HEK293 (cell line): ENCODE measurements at regions not wholly inside any gene's neighbourhood (a gene's known extent, or its start where the extent isn't known, plus 50 kb on each side); places are given as distances from the start of the nearest gene placed in this dataset.

Source experiments
- CTCF ChIA-PET: fragments of 350-600 bp; formaldehyde crosslinking; extraction: SDS; loops from one replicate; lab custom pipeline; 2021; ENCODE audit warnings: antibody characterized with exemption; lab: Yijun Ruan, JAX
- POLR2A ChIA-PET: fragments of 300-600 bp; formaldehyde crosslinking; extraction: SDS; loops from one replicate; lab custom pipeline; 2020; ENCODE audit warnings: antibody characterized with exemption, inconsistent platforms; lab: Yijun Ruan, JAX
- H3K27ac ChIP-seq: fragments of 200-500 bp; sonication (Bioruptor generic); 2 replicates; pipeline ENCODE4 v1.5.1; 2014; ENCODE audit warnings: low read depth, low read length, control low read depth, inconsistent platforms; ENCODE audit errors: extremely low read depth
- H3K36me3 ChIP-seq, 2 experiments: fragments of 200-500 bp in 1 of 2; sonication (Bioruptor generic) in 1 of 2; 1 replicate in 1 of 2; 2 replicates in 1 of 2; pipeline ENCODE4 v1.5.1; 2014 to 2017; ENCODE audit warnings: inconsistent platforms in 2 of 2, low read length in 2 of 2; ENCODE audit not compliant: control insufficient read depth in 2 of 2, insufficient read depth in 1 of 2
- H3K4me1 ChIP-seq: fragments of 200-500 bp; sonication (Bioruptor generic); 2 replicates; pipeline ENCODE4 v1.5.1; 2014; ENCODE audit warnings: mild to moderate bottlenecking, low read length, inconsistent platforms; ENCODE audit not compliant: control insufficient read depth, insufficient read depth
- H3K4me3 ChIP-seq: 2 replicates; pipeline ENCODE4 v1.5.1; 2011; ENCODE audit warnings: low read depth, mild to moderate bottlenecking, control low read depth, low read length, moderate library complexity
- H3K9me3 ChIP-seq: fragments of 200-500 bp; sonication (Bioruptor generic); 2 replicates; pipeline ENCODE4 v1.5.1; 2014; ENCODE audit warnings: low read depth, low read length, inconsistent platforms; ENCODE audit not compliant: control insufficient read depth, insufficient read depth
- EGR2 ChIP-seq: fragments of 450-650 bp; formaldehyde crosslinking; IDR thresholded peaks from 2 replicates; pipeline ENCODE4 v1.5.1; 2016; ENCODE audit warnings: low read depth, missing biosample characterization, missing genetic modification characterization
- FEZF1 ChIP-seq: fragments of 450-650 bp; formaldehyde crosslinking; IDR thresholded peaks from 2 replicates; pipeline ENCODE4 v1.5.1; 2016; ENCODE audit warnings: missing biosample characterization, missing genetic modification characterization
- GLI2 ChIP-seq: fragments of 450-650 bp; formaldehyde crosslinking; IDR thresholded peaks from 2 replicates; pipeline ENCODE4; 2017; ENCODE audit warnings: missing biosample characterization, missing genetic modification characterization, low read depth, borderline replicate concordance
- KLF16 ChIP-seq: fragments of 450-650 bp; formaldehyde crosslinking; IDR thresholded peaks from 2 replicates; pipeline ENCODE4 v1.5.1; 2017; ENCODE audit warnings: missing biosample characterization, missing genetic modification characterization
- RBAK ChIP-seq: fragments of 450-650 bp; formaldehyde crosslinking; IDR thresholded peaks from 2 replicates; pipeline ENCODE4 v1.5.1; 2016; ENCODE audit warnings: missing biosample characterization, missing genetic modification characterization
- SALL2 ChIP-seq: fragments of 450-650 bp; formaldehyde crosslinking; IDR thresholded peaks from 2 replicates; pipeline ENCODE4 v1.5.0; 2017; ENCODE audit warnings: missing biosample characterization, mild to moderate bottlenecking, missing genetic modification characterization, borderline replicate concordance
- ZBTB21 ChIP-seq: fragments of 450-650 bp; formaldehyde crosslinking; IDR thresholded peaks from 2 replicates; pipeline ENCODE4 v1.5.1; 2017; ENCODE audit warnings: missing biosample characterization, missing genetic modification characterization
- ZBTB8A ChIP-seq: fragments of 450-650 bp; formaldehyde crosslinking; IDR thresholded peaks from 2 replicates; pipeline ENCODE4 v1.5.1; 2016; ENCODE audit warnings: missing biosample characterization, missing genetic modification characterization
- ZFP37 ChIP-seq: fragments of 450-650 bp; formaldehyde crosslinking; IDR thresholded peaks from 2 replicates; pipeline ENCODE4 v1.5.1; 2016; ENCODE audit warnings: missing biosample characterization, missing genetic modification characterization
- ZNF112 ChIP-seq: fragments of 450-650 bp; formaldehyde crosslinking; IDR thresholded peaks from 2 replicates; pipeline ENCODE4 v1.5.0; 2017; ENCODE audit warnings: missing biosample characterization, missing genetic modification characterization
- ZNF138 ChIP-seq: fragments of 450-650 bp; formaldehyde crosslinking; IDR thresholded peaks from 2 replicates; pipeline ENCODE4 v1.5.1; 2016; ENCODE audit warnings: missing biosample characterization, missing genetic modification characterization, borderline replicate concordance
- ZNF175 ChIP-seq: fragments of 450-650 bp; formaldehyde crosslinking; IDR thresholded peaks from 2 replicates; pipeline ENCODE4 v1.5.1; 2016; ENCODE audit warnings: missing biosample characterization, missing genetic modification characterization
- ZNF274 ChIP-seq, 2 experiments: fragments of 200-500 bp in 1 of 2; fragments of 450-650 bp in 1 of 2; sonication (Bioruptor generic) in 1 of 2; formaldehyde crosslinking in 1 of 2; IDR thresholded peaks; 2 replicates each; pipeline versions ENCODE4 v1.5.1 to v1.6.1; 2014 to 2016; ENCODE audit warnings: borderline replicate concordance in 1 of 2, inconsistent platforms in 1 of 2, low read length in 1 of 2, missing biosample characterization in 1 of 2, missing genetic modification characterization in 1 of 2
- ZNF350 ChIP-seq: fragments of 450-650 bp; formaldehyde crosslinking; IDR thresholded peaks from 2 replicates; pipeline ENCODE4 v1.5.0; 2017; ENCODE audit warnings: missing biosample characterization, mild to moderate bottlenecking, missing genetic modification characterization
- ZNF354C ChIP-seq: fragments of 450-650 bp; formaldehyde crosslinking; IDR thresholded peaks from 2 replicates; pipeline ENCODE4 v1.5.1; 2016; ENCODE audit warnings: missing biosample characterization, missing genetic modification characterization, low read depth, borderline replicate concordance
- ZNF426 ChIP-seq: fragments of 450-650 bp; formaldehyde crosslinking; IDR thresholded peaks from 2 replicates; pipeline ENCODE4 v1.5.1; 2017; ENCODE audit warnings: missing biosample characterization, missing genetic modification characterization, mild to moderate bottlenecking, inconsistent platforms, moderate library complexity
- ZNF518A ChIP-seq: fragments of 450-650 bp; formaldehyde crosslinking; conservative IDR thresholded peaks from 2 replicates; pipeline ENCODE4 v1.5.1; 2016; ENCODE audit warnings: low read depth, missing biosample characterization, missing genetic modification characterization
- ZNF561 ChIP-seq: fragments of 450-650 bp; IDR thresholded peaks from 2 replicates; pipeline ENCODE4 v1.5.1; 2018; ENCODE audit warnings: missing biosample characterization, missing genetic modification characterization, borderline replicate concordance
- ZNF610 ChIP-seq: fragments of 450-650 bp; formaldehyde crosslinking; IDR thresholded peaks from 2 replicates; pipeline ENCODE4 v1.5.1; 2016; ENCODE audit warnings: missing biosample characterization, missing genetic modification characterization, borderline replicate concordance
- ZNF701 ChIP-seq: fragments of 450-650 bp; formaldehyde crosslinking; IDR thresholded peaks from 2 replicates; pipeline ENCODE4 v1.5.1; 2016; ENCODE audit warnings: missing biosample characterization, missing genetic modification characterization
- ZNF777 ChIP-seq: fragments of 450-650 bp; formaldehyde crosslinking; IDR thresholded peaks from 2 replicates; pipeline ENCODE4 v1.5.1; 2017; ENCODE audit warnings: missing biosample characterization, missing genetic modification characterization, borderline replicate concordance
- ZSCAN30 ChIP-seq: fragments of 450-650 bp; IDR thresholded peaks from 2 replicates; pipeline ENCODE4 v1.5.1; 2018; ENCODE audit warnings: missing biosample characterization, mild to moderate bottlenecking, missing genetic modification characterization, moderate library complexity
- TF ChIP-seq, protein P1 (sequence below): fragments of 450-650 bp; formaldehyde crosslinking; IDR thresholded peaks from 2 replicates; pipeline ENCODE4 v1.5.1; 2016; ENCODE audit warnings: missing biosample characterization, missing genetic modification characterization, low read depth
- TF ChIP-seq, protein P2 (sequence below): fragments of 450-650 bp; formaldehyde crosslinking; IDR thresholded peaks from 2 replicates; pipeline ENCODE4 v1.5.1; 2017; ENCODE audit warnings: missing biosample characterization, missing genetic modification characterization

- CTCF ChIA-PET, result interaction anchor here (0.6 kb wide), 1 partner anchor 70 kb away, joined by 4 read pairs; no protein-coding TSS in a partner anchor
- TF ChIP-seq ZBTB21 (tag by site-specific recombination) (no peak), ZNF138 (tag by site-specific recombination) (no peak)
- TF ChIP-seq, protein P1, sequence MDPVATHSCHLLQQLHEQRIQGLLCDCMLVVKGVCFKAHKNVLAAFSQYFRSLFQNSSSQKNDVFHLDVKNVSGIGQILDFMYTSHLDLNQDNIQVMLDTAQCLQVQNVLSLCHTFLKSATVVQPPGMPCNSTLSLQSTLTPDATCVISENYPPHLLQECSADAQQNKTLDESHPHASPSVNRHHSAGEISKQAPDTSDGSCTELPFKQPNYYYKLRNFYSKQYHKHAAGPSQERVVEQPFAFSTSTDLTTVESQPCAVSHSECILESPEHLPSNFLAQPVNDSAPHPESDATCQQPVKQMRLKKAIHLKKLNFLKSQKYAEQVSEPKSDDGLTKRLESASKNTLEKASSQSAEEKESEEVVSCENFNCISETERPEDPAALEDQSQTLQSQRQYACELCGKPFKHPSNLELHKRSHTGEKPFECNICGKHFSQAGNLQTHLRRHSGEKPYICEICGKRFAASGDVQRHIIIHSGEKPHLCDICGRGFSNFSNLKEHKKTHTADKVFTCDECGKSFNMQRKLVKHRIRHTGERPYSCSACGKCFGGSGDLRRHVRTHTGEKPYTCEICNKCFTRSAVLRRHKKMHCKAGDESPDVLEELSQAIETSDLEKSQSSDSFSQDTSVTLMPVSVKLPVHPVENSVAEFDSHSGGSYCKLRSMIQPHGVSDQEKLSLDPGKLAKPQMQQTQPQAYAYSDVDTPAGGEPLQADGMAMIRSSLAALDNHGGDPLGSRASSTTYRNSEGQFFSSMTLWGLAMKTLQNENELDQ (tag by site-specific recombination), result no peak
- Histone ChIP-seq H3K36me3 (no peaks in the 10 kb centered on the region), H3K27ac (no peak overlapping the region), H3K9me3 (no peaks in the 10 kb centered on the region), H3K4me3 (no peak overlapping the region), H3K4me1 (no peaks in the 10 kb centered on the region)
- POLR2A ChIA-PET, result no interaction called here
Observed at GRCh38 chr5:114038756-114039155, 323.1 kb upstream of the KCNN2 start.

DNA sequence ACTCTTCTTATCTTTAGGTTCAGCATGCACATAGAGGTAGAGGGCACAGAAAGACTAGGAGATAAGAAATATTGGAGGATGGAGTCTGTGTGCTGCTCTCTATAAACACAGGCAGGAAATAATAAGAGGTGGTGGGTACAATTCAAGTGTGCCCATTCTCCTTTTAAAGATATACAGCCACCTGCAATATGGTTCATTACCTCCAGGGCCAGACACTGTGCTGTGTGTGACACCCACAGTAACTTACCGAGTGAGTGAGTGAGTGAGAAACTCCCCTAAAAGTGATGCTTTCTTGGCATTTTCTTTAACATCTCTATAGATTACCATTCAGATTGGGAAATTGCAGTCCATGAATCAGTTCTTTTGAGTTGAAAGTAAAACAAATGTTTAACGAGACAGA lies 311.8 kb upstream of the KCNN2 start:
- ChIA-PET POLR2A (no interaction called here), CTCF (no interaction called here)
- Histone ChIP-seq H3K9me3 (no peaks in the 10 kb centered on the region), H3K27ac (no peak overlapping the region), H3K4me1 (no peaks in the 10 kb centered on the region), H3K4me3 (no peak overlapping the region), H3K36me3 (no peaks in the 10 kb centered on the region)
- TF ChIP-seq RBAK (tag by site-specific recombination) (no peak), ZNF610 (tag by site-specific recombination) (no peak), ZNF701 (tag by site-specific recombination) (no peak), ZNF175 (tag by site-specific recombination) (no peak), KLF16 (tag by site-specific recombination) (no peak)
- TF ChIP-seq, protein P2, sequence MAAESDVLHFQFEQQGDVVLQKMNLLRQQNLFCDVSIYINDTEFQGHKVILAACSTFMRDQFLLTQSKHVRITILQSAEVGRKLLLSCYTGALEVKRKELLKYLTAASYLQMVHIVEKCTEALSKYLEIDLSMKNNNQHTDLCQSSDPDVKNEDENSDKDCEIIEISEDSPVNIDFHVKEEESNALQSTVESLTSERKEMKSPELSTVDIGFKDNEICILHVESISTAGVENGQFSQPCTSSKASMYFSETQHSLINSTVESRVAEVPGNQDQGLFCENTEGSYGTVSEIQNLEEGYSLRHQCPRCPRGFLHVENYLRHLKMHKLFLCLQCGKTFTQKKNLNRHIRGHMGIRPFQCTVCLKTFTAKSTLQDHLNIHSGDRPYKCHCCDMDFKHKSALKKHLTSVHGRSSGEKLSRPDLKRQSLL (tag by site-specific recombination), result no peak

DNA sequence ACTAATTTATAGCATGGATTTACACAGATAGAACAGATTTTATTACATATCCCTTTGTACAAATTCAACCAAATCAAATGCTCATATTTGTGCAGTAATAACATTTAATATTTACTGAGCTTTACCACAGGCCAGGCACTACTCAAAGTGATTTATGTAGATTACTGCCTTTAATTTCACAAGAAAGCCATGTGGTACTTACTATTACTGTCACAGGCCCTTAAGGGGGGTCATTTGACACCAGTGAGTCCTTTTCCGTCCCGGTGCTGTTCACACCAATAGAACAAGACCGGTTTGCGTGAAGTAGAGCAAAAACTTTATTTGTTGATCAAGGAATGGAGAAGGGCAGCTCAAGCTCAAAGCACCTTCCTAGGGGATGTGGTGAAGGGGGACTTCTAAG lies 308.5 kb upstream of the KCNN2 start:
- Histone ChIP-seq H3K4me1 (no peaks in the 10 kb centered on the region), H3K27ac (no peak overlapping the region), H3K36me3 (no peaks in the 10 kb centered on the region), H3K4me3 (no peak overlapping the region), H3K9me3 (no peaks in the 10 kb centered on the region)
- ChIA-PET CTCF (interaction anchor here (1.2 kb wide), 1 partner anchor 41 kb away, joined by 3 read pairs; no protein-coding TSS in a partner anchor), POLR2A (no interaction called here)
- TF ChIP-seq FEZF1 (no peak), ZNF350 (no peak), ZFP37 (tag by site-specific recombination) (no peak), GLI2 (no peak), ZNF354C (tag by site-specific recombination) (no peak), ZNF112 (tag by site-specific recombination) (no peak), ZNF561 (tag by site-specific recombination) (no peak), ZNF777 (no peak), ZSCAN30 (no peak), SALL2 (tag by site-specific recombination) (no peak), ZNF426 (no peak), ZNF274 (IDR thresholded peaks at IDR 0.05; ENCODE audit: low read length) (no peak), ZNF274 (tag by site-specific recombination; IDR thresholded peaks at IDR 0.05; ENCODE audit: borderline replicate concordance) (no peak), EGR2 (tag by site-specific recombination) (no peak), ZNF518A (tag by site-specific recombination) (no peak), ZBTB8A (no peak)
